GM19099 (cell line): ENCODE measurements at regions not wholly inside any gene's neighbourhood (a gene's known extent, or its start where the extent isn't known, plus 50 kb on each side); places are given as distances from the start of the nearest gene placed in this dataset.

Experiments used
- POLR2A ChIP-seq: IDR thresholded peaks from 3 replicates; pipeline ENCODE4 v1.6.1; 2011; ENCODE audit warnings: low read depth; ENCODE audit not compliant: insufficient read length; ENCODE audit errors: extremely low read depth

GRCh38 chr15:62846131-62846804 lies 196.3 kb upstream of the TPM1 start:
- TF ChIP-seq POLR2A: no peak

- TF ChIP-seq POLR2A: no peak
These were observed 195.6 kb upstream of the TPM1 start for GRCh38 chr15:62846805-62847495.

DNA sequence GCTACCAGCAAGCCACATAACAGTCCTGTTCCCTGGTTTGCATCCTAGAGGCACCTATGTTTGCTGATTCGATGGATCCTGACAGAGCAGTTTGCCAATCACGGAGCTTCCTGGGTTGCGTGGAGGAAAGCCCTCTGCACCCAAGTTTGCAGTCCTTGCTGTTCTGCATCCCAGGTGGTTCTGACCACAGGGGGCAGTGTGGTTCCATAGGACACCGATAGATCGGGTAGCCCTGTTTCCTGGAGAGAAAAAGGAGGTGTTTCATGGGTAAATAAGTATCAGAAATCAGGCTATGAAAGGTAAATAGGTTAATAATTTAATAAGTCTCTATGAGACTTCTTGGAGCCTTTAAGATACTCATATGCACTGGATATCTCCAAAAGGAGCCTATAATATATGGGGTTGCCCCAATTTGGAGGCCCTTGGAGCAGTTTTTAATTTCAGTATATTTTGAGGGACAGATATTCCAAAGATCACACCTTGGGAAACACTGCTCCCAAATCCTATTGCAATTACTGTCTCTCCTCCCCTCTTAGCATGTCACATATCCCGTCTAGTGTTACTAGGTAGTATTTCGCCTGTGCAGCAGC lies 194.6 kb upstream of the TPM1 start:
- TF ChIP-seq POLR2A: no peak

DNA sequence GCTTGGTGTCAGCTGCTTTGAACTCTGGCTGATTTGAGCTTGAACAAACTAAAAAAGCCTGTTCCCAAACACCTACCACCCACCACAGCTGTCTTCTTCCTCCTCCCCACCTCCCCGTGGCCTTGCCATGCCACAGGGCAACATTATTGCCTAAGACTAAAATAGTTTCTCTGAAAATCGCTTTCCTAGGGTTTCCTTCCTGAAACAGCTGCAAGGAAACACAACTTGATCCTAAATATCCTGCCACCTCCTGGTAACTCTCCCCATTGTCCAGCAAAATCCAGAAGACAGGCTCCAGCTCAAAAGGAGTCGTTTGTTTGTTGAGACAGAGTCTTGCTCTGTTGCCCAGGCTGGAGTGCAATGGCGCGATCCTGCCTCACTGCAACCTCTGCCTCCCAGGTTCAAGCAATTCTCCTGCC lies 193.9 kb upstream of the TPM1 start:
- TF ChIP-seq POLR2A: no peak

- no peak for TF ChIP-seq POLR2A
These were observed 193.0 kb upstream of the TPM1 start for GRCh38 chr15:62849316-62850106.

- no peak for TF ChIP-seq POLR2A
These were observed 192.2 kb upstream of the TPM1 start for GRCh38 chr15:62850318-62850717.

DNA sequence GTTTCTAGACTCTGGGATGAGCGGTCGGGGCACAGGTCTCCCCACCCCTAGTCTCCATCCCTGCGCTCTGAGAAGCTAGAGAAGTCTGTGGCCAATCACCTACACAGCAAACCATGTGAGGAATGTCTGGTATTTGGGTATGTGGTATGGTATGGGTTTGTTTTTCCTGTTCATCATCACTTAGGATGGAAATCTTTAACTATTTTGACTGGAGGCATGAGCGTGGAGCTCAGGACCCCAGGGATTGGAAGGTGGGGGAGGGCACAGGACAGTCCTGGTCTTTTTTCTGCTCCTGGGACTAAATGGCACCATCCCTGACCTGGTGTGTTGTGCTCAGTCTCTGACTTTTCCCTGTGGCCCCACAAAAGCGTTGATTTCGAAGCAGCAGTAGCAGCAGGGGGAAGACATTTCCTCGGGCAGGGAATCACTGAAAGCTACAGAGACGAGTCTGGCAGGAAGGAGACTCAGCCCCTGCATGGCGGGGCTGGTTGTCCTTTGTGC lies 191.7 kb upstream of the TPM1 start:
- no peak for TF ChIP-seq POLR2A

DNA sequence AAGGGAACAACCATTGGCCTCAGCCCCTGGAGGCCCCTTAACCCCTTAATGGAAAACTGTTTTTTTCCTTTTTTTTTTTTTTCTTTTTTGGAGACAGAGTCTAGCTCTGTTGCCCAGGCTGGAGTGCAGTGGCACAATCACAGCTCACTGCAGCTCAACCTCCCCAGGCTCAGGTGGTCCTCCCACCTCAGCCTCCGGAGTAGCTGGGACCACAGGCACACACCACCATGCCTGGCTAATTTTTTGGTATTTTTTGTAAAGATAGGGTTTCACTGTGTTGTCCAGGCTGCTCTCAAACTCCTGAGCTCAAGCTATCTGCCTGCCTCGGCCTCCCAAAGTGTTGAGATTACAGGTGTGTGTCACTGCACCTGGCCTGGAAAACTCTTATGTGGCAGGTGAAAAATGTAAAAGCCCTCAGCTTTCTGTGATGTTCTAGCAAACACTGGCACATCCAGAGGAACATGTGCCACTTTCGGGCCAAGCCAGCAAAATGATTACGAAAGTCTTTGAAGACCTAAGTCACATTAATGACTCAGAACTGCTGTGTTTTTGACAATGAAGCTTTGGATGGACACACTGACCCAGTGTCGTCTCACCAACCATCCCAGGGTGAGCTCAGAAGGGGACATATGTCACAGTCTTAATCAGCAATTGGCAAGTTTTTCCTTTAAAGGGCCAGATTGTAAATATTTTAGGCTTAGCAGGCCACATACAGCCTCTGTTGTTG lies 189.3 kb upstream of the TPM1 start:
- no peak for TF ChIP-seq POLR2A

DNA sequence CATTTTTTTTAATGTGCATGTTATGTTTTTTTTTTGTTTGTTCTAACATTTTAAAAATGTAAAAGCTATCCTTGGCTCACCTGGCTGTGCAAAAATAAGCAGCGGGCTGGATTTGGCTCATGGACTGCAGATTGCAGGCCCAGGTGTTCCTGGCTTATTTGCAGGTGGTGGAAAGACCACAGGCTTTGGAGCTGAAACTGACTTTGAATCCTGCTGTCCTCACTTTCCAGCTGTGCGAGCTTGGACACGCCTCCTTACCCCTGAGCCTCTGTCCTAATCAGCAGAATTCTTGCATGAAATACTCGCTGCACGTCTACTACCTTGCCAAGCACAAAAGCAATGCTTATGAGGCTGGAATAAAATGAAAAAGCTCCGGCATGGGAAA lies 188.7 kb upstream of the TPM1 start:
- TF ChIP-seq POLR2A: no peak

GRCh38 chr15:62854420-62855084 lies 188.0 kb upstream of the TPM1 start:
- no peak for TF ChIP-seq POLR2A

- TF ChIP-seq POLR2A: no peak
These were observed 187.5 kb upstream of the TPM1 start for GRCh38 chr15:62855085-62855476.

DNA sequence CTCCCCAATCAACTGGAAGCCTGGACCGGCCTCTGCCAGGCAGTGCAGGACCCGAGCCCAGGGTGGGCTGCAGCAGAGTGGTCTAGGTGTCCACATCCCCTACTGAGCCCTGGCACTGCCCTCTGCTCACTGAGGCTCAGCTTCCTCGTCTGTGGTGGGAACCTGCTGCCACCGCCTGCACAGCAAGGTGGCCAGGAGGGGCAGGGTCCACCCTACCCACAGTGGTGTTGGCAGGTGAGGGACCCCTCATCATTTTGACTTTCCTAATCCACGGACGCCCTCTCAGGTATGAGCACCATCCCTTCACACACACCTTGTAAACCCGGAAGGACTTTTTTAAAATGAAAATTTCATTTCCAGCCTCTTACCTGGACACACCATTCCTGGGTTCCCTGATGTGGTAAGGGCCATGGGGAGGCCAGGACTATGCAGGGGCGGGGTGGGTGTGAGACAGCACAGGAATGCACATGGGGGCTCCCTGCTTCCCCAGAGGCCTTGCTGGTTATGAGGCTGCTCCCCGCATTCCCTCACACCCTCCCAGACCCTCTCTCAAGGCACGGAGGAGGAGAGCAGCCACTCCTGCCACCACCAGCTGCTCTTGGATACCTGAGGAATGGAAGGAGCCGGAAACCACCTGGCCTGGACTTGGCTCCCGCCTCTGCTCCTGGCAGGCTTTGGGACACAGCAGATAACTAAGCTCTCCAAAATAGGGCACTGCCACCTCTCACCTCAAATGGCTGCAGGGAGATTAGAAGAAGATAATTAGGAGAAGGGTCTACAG lies 185.9 kb upstream of the TPM1 start:
- TF ChIP-seq POLR2A: no peak

GRCh38 chr15:62857411-62857853 lies 185.1 kb upstream of the TPM1 start:
- no peak for TF ChIP-seq POLR2A
